ENCODE measurements at regions not wholly inside any gene's neighbourhood (a gene's known extent, or its start where the extent isn't known, plus 50 kb on each side); places are given as distances from the start of the nearest gene placed in this dataset.

- TF ChIP-seq RAD21 (IDR thresholded peaks at IDR 0.05; ENCODE audit: low read depth) (no peak), REST (IDR thresholded peaks at IDR 0.05; ENCODE audit: low read depth) (no peak), TAF1 (IDR thresholded peaks at IDR 0.05; ENCODE audit: low read depth) (no peak), EP300 (IDR thresholded peaks at IDR 0.05; ENCODE audit: borderline replicate concordance) (no peak), YY1 (IDR thresholded peaks at IDR 0.05; ENCODE audit: low read depth) (no peak), CEBPB (IDR thresholded peaks at IDR 0.05) (no peak), NFIC (IDR thresholded peaks at IDR 0.05) (no peak)
- TF ChIP-seq, protein P1, sequence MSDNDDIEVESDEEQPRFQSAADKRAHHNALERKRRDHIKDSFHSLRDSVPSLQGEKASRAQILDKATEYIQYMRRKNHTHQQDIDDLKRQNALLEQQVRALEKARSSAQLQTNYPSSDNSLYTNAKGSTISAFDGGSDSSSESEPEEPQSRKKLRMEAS (IDR thresholded peaks at IDR 0.05) = no peak
- TF ChIP-seq, protein P2, sequence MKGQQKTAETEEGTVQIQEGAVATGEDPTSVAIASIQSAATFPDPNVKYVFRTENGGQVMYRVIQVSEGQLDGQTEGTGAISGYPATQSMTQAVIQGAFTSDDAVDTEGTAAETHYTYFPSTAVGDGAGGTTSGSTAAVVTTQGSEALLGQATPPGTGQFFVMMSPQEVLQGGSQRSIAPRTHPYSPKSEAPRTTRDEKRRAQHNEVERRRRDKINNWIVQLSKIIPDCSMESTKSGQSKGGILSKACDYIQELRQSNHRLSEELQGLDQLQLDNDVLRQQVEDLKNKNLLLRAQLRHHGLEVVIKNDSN (IDR thresholded peaks at IDR 0.05) = no peak
These were observed 73.6 kb downstream of the BMP2 start for GRCh38 chr20:6841128-6841527.
